Activated CD4-positive, alpha-beta T cell treated with anti-CD3 and anti-CD28 coated beads, Interleukin-10, Interleukin-2, amounts not matched to agents 100 ng/mL and 50 ng/mL, durations not matched to agents 16 hours and 8 hours (primary cell): ENCODE measurements at regions not wholly inside any gene's neighbourhood (a gene's known extent, or its start where the extent isn't known, plus 50 kb on each side); places are given as distances from the start of the nearest gene placed in this dataset.

Experiments
- DNase-seq: peaks from one replicate; pipeline ENCODE4 v3.0.0-alpha.2; 2020

DNA sequence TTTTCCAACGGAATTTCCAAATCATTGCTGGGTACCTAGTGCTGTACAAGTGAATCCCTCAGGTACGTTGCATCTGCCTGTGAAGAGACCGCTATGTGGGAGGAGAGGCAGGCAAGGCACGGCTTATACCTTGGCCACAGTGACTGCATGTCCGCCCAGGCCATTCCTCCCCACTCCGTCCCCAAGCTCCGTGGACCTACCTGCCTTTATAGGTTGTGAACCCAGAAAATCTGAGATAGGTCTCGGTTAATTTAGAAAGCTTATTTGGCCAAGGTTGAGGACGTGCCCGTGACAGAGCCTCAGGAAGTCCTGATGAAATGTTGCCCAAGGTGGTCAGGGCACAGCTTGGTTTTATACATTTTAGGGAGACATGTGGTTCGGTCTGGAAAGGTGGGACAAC, 218.5 kb upstream of the TSHZ3 start:
- no peak for DNase-seq

DNA sequence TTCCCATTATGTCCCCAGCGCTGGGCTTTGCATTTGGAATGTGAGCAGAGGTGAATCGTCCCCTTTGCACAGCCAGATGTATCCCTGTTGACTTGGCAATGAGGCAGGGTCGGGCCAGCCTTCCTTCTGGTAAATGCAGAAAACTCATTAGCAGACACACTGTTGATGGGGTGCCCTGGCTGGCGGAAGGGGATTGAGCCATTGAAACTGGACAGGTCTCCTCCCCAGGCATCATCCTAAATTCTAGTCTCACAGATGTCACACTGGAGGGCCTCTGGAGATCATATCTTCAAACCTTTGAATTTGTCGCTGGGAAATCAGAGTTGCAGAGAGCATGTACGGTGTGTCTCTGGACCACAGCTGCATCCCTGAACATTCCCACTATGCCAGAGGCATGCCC, 219.5 kb upstream of the TSHZ3 start:
- no peak for DNase-seq

DNA sequence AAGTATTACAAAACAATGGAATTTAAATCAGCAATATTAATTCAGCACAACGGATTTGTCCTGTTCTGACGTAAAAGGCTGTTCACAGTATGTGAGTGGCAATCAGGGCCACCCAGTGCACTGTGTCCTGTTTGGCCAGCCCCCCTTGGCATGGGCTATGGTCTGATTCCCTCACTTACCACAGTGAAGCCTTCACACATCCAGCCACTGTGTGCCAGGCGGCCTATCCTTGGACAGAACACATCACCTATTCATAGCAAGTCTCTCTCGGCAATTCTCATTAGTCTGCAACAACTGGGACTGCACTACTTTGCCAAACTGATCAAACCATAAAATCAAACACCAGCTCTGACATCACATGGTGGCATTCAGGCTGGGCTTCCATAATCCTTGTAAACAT, 221.5 kb upstream of the TSHZ3 start:
- no peak for DNase-seq

DNA sequence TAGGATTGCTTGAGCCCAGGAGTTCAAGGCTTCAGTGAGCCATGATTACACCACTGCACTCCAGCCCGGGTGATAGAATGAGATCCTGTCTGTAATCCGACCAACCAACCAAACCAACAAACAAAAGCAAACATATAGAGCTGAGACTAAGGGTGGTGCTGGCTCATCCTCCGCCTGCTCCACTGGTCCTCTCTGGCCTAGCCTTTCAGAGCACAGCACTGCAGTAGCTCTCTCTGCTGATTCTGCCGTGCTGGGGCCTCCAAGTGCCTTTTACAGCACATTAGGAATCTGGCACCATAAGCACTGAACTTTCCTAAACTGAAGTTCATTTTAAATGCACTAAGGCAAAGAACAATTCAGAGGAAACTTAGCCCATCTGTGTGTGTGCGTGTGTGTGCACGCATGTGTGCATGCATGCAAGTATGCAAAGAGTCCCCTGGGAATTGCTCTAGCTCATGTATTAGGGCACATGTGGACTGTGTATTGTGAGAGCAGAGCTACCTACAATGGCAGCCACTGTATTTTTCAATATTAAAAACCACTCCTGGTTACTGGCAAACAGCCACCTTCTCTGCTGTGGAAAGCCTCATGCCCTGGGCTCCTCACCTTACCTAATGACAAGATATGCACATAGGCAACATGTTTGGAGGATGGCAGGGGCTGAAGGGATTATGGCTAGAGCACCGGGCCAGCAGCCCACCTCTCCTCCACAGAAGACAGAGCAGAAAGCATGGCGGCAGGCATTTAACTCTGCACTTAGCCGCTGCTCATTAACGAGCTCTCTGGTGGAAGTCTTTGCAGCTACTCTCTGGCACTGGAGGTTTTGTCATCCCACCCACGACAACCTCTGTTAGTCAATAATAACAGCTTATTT, 223.1 kb upstream of the TSHZ3 start:
- no peak for DNase-seq

DNA sequence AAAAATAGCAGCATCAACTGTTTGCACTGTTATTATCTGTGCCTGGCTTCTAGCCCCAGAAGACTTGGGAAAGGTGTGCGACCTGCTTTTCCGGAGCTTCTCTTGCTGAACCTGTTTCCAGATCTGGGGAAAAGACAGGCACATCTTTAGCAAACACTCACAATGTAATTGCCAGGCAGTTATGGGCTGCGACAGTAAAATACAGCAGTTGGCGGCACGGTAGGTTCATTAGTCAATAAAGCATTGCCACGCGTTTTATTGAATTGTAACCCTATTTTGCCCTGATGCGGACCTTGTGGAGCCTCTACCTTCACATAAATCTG, 223.7 kb upstream of the TSHZ3 start:
- DNase-seq = no peak

DNA sequence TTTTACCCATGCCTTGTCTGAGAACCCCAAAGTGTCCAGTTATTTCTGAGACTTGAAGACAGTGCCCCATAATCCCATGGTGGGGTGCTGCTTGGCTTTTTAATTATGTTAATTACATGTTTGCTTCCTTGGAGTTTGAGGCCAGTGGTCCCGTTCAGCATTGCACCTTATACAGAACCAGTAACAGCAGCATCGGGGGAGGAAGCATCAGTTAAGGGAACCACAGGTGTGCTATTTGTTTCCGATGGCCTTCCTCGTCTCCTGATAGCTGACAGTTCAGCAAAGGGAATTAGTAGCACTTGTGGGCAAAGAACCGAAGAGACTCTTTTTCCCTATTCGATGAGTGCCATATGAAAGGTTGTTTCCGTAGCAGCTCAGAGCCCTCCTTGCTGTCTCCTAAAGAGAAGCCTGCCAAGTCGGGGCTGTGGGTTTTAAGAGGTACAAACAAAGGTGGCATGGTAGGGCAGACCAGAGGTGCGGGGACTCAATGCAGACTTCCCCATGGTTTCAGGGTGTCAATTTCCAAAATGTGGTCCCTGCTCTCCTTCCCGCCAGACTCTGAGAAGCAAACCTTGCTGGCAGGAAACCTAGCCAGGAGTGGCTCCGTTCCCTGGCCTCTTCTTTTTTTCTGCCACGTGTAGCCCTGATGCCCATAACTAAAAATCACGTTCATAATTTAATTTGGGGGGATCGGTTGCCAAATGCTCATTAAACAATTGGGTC, 225.2 kb upstream of the TSHZ3 start:
- no peak for DNase-seq

DNA sequence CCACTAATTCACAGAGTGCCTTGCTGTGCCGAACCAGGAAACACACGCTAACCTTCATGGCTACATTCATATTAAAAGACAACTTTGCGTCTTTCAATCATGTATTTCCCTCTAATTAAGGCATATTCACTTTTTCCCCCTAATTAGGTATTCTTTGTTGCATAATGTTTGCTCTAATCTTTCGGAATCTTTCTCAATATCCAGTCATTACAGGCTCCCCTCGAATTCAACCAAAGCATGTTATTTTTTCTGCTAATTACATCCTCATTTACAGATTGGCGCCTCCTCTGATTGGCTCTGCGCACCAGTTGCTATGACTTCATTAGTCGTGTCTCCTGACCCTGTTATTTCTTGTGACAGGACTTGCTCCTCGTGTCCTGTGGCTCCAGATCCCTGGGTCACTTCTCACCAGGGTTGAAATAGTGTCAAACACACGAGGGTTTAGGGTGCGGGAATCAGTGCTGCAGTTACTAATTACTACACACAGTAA, 226.7 kb upstream of the TSHZ3 start:
- DNase-seq = no peak

DNA sequence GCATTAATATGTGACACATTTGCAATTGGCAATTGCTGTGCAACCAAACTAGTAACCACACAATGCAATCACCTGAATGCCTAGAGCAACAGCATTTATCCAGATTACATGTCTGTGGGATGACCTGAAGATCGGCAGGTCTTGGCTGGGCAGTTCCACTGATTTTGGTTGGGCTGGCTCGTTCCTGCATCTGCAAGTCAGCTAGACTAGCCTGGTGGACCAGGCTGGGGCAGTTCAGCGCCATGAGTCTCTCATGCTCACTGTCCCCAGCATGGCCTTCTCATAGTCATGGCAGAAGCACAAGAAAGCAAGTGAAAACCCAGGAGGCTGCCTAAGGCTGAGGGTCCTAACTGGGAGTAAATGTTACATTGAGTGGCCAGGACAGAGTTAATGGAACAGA, 229.1 kb upstream of the TSHZ3 start:
- DNase-seq = no peak

DNA sequence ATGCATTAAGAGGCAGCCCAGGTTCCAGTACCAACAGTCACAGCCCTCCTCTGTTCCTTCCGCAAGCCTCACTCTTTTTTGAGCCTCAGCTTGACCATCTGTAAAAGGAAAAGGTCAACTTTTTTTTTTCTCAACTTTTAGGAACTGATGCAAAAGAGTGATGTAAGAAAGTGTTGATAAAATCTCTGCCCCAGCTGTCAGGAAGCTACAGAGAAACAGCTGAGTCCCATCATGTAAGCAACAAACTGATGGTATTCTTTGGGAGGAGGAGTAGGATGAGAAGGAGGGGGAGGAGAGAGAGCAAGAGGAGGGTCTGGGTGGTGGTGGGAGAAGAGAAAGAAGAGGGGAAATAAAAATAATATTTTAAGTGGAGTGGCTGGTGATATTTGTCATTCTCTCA, 233.9 kb upstream of the TSHZ3 start:
- no peak for DNase-seq

DNA sequence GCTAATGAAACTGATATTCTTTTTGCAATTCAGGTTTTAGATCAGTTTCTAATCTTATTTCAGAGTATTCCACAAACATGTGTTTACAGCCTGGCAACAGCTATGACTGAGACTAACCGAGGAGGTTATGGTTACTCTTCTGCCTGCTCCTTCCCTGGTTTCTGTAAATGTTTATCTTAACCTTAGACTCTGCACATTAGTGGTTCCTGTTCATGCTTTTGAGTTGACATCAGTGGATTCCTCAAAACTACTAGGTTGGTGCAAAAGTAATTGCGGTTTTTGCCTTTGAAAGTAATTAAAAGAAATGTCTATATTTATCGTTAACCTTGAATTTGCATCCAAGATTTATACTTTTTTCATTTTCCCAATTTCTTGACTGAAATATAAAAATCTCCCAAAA, 237.0 kb upstream of the TSHZ3 start:
- DNase-seq = no peak

DNA sequence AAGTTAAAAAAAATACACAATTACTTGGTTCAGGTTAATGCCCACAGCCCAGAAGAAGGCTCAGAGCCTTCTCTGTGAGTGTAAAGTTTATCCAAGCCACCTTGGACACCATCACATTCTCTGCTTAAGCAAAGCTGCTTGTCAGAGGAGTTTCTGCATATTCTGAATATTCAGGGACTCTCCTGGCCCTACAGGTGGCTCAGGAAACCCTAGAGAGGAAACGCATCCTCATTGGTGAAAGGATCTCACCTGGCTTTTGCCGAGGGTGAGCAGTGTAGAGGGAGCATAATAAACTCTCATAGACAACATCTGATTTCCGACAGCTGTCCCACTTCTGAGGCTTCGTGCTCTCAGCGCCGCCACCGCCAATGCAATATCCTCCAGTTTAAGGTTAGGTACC, 239.9 kb upstream of the TSHZ3 start:
- DNase-seq = no peak

DNA sequence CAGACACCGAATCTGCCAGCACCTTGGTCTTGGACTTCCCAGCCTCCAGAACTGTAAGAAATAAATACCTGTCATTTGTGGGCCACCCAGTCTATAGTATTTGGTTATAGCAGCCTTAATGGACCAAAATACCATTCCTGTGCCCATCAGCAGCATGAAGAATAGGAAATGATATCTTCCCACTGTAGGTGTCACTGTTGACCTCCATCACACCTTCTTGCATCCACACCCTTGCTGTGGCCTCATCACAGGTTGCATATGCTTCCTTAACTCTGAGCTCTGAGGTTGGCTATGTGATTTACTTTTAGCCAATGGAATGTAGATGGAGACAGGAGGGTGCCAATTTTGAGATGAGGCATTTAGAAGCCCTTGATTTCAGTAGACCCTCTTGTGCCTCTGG, 242.0 kb upstream of the TSHZ3 start:
- no peak for DNase-seq

DNA sequence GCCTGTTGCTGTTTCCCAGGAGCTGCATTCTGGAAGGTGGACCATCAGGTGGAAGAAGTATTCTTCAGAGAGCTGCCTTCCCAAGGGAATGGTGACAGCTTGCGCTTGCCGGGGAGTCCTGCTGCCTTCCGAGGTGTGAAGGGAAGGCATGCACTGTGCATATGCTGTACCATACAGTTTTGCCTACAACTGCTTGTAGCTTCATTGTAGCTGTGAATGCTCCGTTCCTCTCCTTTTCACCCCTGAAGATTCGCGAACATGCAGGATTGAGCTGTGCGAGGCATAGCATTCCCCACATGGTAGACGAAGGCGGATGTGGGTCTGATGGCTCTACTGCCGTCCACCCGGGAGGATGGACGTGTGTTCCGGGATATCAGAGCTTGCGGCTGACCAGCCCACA, 243.2 kb upstream of the TSHZ3 start:
- no peak for DNase-seq

DNA sequence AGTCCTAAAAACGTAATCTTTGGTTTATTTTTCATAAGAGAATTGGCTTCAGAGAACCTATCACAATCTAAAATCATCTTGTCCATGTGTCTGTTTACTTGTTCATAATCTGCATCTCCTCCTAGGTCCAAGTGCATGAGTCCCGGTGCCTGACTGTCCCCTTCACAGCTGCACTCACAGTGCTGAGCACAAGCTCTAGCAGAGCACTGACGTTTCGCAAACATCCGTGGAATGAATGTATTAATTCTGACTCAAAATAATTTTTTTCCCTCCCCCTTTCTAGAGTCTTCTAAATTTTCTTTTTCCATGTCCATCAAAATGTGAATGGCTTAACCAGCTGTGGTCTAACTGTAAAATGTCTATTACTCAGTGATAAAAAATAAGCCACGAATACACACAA, 245.5 kb upstream of the TSHZ3 start:
- DNase-seq = no peak

DNA sequence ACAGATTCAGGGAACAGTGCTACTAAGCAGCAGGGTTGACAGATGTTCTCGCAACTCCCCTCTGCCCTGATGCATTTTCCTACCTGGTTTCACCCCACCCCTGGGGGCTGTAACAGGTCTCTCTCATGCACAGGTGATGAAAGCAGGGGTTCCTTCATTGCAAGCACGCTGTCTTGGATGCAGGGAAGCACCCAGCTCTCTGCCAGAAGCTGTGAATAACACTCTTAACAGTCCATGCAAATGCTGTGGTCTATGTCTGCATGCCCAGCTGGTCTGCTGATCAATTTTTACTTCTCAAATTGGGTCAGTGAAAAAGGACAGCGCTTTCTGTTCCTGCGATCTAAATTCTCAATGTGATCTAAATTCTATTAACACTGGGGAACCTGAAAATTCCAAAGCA, 246.3 kb upstream of the TSHZ3 start:
- DNase-seq = no peak

DNA sequence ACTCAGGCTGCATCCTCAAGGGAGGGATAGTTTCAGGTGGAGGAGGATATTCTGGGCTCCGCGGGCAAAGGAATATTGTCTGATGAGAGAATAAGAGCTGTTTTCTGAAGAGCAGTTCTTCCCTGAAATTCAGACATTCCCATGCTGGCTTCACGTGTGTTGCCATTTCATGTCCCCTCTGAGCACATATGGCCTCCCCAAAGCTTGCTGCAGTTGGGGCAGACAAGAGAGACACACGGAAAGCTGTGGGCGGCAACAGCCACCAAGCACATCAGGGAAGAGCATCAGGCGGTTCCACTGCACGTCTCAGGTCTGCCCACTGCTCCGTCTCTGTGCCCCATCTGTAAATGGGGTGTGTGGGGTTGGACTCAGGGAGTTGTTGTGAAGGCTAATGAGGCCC, 247.5 kb upstream of the TSHZ3 start:
- no peak for DNase-seq

DNA sequence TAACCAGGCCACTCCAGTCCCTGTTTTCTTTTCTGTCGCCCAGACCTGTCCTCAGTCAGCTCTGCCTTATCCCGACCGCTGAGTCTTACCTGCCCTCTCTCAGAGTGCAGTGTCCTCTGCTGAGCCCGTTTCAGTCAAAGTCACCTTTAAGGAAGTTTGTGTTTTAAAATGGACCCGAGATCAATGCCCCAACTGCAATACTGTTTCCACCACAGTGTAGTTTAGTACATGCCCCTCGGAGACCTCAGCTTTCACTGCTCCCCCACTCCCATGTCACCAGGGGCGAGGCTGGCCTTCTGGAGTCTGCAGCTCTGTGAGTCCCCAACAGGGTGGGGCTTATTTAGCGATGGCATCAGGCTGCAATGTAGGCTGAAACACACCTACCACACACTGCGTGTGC, 248.4 kb upstream of the TSHZ3 start:
- no peak for DNase-seq

DNA sequence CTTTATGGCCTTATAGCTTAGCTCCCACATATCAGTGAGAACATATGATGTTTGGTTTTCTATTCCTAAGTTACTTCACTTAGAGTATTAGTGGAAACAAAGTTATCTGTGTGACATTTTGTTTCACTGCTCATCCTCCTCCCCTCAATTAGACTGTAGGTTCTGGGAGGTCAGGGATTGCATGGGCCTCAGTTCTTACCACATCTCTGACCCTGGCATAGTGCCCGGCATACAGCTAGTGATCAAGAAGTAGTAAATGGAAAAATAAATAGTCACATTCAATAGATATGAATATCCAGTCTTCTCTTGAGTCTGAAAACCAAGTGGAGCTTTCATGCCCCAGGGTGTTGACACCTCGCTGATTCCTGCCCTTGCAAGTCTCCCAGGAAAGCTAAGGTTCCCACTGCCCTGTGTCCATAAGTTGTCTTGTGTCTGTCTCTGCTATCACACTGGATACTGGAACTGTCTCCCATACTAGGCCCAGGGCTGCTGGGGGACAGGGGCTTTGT, 249.5 kb upstream of the TSHZ3 start:
- DNase-seq = no peak

DNA sequence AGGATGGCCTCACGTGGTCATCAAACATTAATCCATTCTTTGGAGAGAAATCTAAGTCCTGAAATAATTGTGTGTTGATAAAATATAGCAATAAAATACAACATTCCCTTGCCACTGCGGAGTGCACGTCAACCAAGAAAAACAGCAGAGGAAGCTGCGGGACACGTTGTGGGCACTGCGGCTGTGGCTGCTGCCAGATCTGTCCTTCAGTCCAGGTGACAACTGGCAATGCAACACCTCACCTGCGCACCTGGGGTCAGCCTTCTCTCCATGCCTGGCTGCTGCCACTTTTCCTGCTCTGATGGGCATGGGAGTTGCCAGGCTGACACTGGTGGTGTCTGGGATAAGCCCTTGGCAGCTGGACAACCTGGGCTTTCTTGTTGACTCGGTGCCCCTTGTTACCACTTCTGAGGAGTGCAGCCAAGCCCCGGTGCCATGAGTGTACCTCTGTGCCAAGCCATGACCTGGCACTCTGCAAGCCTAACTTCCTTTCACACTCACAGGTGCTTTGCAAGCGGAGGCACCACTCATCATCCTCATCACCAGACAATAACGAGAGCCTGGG, 251.6 kb upstream of the TSHZ3 start:
- no peak for DNase-seq

DNA sequence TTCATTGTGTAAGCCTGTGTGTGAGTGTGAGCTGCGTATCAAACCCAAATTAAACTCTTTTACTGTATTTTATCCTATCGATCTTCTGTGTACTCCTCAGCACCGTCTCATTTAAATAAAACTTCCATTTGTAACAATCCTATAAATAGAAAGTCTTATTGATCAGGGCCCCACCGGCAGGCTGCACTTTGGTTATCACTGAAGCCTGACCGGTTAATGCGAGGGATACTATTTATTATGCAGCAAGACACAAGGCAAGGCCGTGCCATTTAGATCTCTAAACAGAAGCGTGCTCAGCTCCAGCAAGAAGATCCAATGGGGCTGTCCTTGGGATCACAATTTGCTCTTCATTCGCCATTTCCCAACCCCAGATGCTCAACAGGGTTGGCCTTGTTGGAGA, 252.6 kb upstream of the TSHZ3 start:
- no peak for DNase-seq

DNA sequence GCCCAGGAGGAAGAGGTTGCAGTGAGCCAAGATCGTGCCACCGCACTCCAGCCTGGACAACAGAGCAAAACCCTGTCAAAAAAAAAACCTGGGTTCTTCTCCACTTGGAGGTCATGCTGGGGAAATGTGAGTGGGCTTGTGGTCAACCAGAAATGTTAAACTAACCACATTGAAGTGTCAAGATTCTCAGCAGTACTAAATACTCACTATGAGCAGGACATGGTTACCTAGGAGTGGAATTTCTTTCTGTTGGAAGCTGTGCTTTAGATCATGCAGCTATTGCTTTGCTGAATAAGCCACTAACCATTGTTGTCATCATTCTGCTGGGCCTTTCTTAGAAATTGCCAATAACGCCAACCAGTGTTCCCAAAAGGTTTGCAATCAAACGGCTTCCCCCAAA, 253.3 kb upstream of the TSHZ3 start:
- DNase-seq = no peak

DNA sequence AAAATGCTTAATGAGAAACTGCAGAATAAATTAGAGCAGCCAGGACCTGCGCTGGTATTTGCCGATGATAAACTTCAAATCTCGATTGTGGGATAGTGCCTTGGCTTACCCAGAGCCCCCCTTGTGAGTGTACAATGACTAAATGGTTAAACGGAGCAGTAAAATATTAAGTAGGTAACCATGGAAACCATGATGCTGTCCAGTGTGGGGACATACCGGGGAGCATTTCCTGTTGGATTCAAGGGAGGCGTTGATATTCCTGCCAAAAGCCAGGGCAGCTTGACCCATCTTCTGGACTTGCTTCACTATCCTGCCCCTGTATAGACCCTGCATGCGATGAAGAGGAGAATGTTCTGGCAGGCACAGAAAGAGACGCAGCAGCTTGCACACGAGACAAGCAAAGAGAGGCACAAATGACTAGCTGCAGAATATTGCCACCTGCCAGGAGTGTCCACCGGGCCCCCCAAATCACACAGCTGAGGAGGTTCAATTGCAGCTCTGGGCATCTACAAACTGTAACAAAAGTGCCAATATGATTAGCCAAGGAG, 255.3 kb upstream of the TSHZ3 start:
- DNase-seq = no peak

DNA sequence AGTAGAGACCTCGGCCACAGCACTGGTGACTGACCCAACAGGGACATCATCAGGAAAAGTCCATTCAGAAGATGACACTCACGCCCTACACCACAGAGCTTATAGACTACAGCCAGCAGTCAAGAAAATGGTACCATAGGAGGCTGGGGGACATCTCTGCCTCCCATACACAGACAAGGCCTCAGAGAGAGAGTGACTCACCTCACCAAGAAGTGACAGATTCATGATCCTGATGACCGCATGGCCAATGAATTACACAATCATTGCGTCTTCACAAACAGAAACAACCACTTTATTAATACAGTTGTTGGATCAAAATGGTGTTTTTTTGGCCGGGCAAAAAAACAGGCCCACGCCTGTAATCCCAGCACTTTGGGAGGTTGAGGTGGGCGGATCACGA, 260.8 kb upstream of the TSHZ3 start:
- no peak for DNase-seq
